SU-DHL-6 (cell line): ENCODE measurements at regions not wholly inside any gene's neighbourhood (a gene's known extent, or its start where the extent isn't known, plus 50 kb on each side); places are given as distances from the start of the nearest gene placed in this dataset.

Source experiments
- H2AFZ ChIP-seq: fragments of 200-600 bp; sonication (generic); 2 replicates; pipeline ENCODE4 v1.6.1; 2014; ENCODE audit warnings: low read depth, mild to moderate bottlenecking, moderate library complexity, mixed read lengths, antibody characterized with exemption, low read length; ENCODE audit not compliant: severe bottlenecking
- H3F3A ChIP-seq: fragments of 200-600 bp; shearing (Covaris generic); 2 replicates; pipeline ENCODE4 v1.6.0; 2016; ENCODE audit warnings: antibody characterized with exemption, mild to moderate bottlenecking; ENCODE audit not compliant: insufficient read depth
- H3K27ac ChIP-seq: fragments of 200-600 bp; sonication (generic); 2 replicates; pipeline ENCODE4 v1.5.1; 2016; ENCODE audit warnings: low read depth, mild to moderate bottlenecking, low read length, moderate library complexity, mixed read lengths
- H3K27me3 ChIP-seq: fragments of 200-600 bp; sonication (generic), shearing (Covaris generic); 2 replicates; pipeline ENCODE4 v1.6.0; 2014; ENCODE audit warnings: mild to moderate bottlenecking, low read length
- H3K36me3 ChIP-seq: fragments of 200-600 bp; sonication (generic); 2 replicates; pipeline ENCODE4 v1.6.1; 2014; ENCODE audit warnings: mild to moderate bottlenecking, low read length, mixed read lengths
- H3K4me2 ChIP-seq: fragments of 300-600, 200-600 bp; shearing (Covaris generic), sonication (generic); 2 replicates; pipeline ENCODE4 v1.6.0; 2014; ENCODE audit warnings: low read length, low read depth, mild to moderate bottlenecking; ENCODE audit not compliant: poor library complexity, severe bottlenecking
- H3K4me3 ChIP-seq: fragments of 200-600 bp; sonication (generic); 2 replicates; pipeline ENCODE4 v1.5.1; 2014; ENCODE audit warnings: antibody characterized with exemption, low read length, mild to moderate bottlenecking, mixed read lengths; ENCODE audit not compliant: insufficient read depth, poor library complexity, severe bottlenecking
- H3K79me2 ChIP-seq: fragments of 200-600 bp; sonication (generic); 2 replicates; pipeline ENCODE4 v1.6.1; 2014; ENCODE audit warnings: mild to moderate bottlenecking, low read length, moderate library complexity; ENCODE audit not compliant: insufficient read depth
- H3K9ac ChIP-seq: fragments of 200-600 bp; sonication (generic); 2 replicates; pipeline ENCODE4 v1.7.0; 2014; ENCODE audit warnings: mild to moderate bottlenecking, low read length
- H3K9me2 ChIP-seq: fragments of 200-600 bp; sonication (generic); replicated peaks from 2 replicates; pipeline ENCODE4 v1.6.1; 2014; ENCODE audit warnings: low read length; ENCODE audit not compliant: insufficient read depth
- H3K9me3 ChIP-seq: fragments of 200-600 bp; sonication (generic); 2 replicates; pipeline ENCODE4 v1.6.1; 2014; ENCODE audit warnings: low read length, mixed read lengths; ENCODE audit not compliant: insufficient read depth
- H4K20me1 ChIP-seq: fragments of 200-600 bp; sonication (generic); 2 replicates; pipeline ENCODE4 v1.6.1; 2014; ENCODE audit warnings: low read depth, mild to moderate bottlenecking, antibody characterized with exemption, low read length, moderate library complexity, mixed read lengths
- CTCF ChIP-seq: fragments of 200-600 bp; sonication (generic); IDR thresholded peaks from one replicate; pipeline ENCODE4 v1.5.1; 2017; ENCODE audit warnings: antibody characterized with exemption, mild to moderate bottlenecking, low read length, moderate library complexity; ENCODE audit not compliant: insufficient read depth, poor library complexity, severe bottlenecking
- EZH2phosphoT487 ChIP-seq: fragments of 200-600 bp; sonication (generic), shearing (Covaris generic); conservative IDR thresholded peaks from 2 replicates; pipeline ENCODE4 v1.6.1; 2018; ENCODE audit warnings: mild to moderate bottlenecking, antibody characterized with exemption, low read length, moderate library complexity, mixed read lengths

GRCh38 chr10:44301781-44302355 lies 83.0 kb downstream of the CXCL12 start:
- Histone ChIP-seq H3K4me2 (no peak overlapping the region), H3K9me3 (no peaks in the 10 kb centered on the region), H2AFZ (no peak overlapping the region), H3K79me2 (no peaks in the 10 kb centered on the region), H3K9me2 (no peaks in the 10 kb centered on the region), H3K36me3 (no peaks in the 10 kb centered on the region), H3K9ac (no peak overlapping the region), H3K27ac (no peak overlapping the region), H3K4me3 (no peak overlapping the region), H3F3A (no peaks in the 10 kb centered on the region), H4K20me1 (no peaks in the 10 kb centered on the region), H3K27me3 (no peaks in the 10 kb centered on the region)
- TF ChIP-seq CTCF (no peak), EZH2phosphoT487 (no peak)

- H3K79me2 ChIP-seq, result no peaks in the 10 kb centered on the region
- no peaks in the 10 kb centered on the region for H3K36me3 ChIP-seq
- H3K9me2 ChIP-seq, result no peaks in the 10 kb centered on the region
- no peaks in the 10 kb centered on the region for H3K9me3 ChIP-seq
- H3K4me3 ChIP-seq, result no peak overlapping the region
- no peak for TF ChIP-seq EZH2phosphoT487
- no peak for TF ChIP-seq CTCF
- no peak overlapping the region for H2AFZ ChIP-seq
- no peak overlapping the region for H3K27ac ChIP-seq
- H4K20me1 ChIP-seq, result no peaks in the 10 kb centered on the region
- no peaks in the 10 kb centered on the region for H3F3A ChIP-seq
- H3K9ac ChIP-seq, result no peak overlapping the region
- no peaks in the 10 kb centered on the region for H3K27me3 ChIP-seq
- no peak overlapping the region for H3K4me2 ChIP-seq
These were observed 83.9 kb downstream of the CXCL12 start for GRCh38 chr10:44300666-44301649.

DNA sequence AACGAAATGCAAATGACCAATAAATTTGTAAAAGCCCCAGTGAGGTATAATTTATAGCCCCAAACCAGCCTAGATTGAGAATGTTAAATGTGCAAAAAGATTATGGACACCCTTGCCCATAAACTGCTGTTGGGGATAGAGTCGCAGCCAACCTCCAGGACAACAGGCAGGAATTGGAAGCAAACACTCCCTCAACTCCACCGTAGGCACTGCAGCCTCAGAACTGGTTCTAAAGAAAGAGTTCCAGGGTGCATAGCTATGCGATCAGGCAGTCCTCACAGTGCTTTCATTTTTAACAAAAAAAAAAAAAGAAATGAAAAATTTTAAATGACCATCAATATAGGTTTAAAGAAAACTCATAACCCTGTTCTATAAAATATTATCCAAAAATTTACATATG lies 86.2 kb downstream of the CXCL12 start:
- TF ChIP-seq CTCF (no peak), EZH2phosphoT487 (no peak)
- Histone ChIP-seq H3K9ac (no peak overlapping the region), H3K9me2 (no peaks in the 10 kb centered on the region), H3K4me3 (no peak overlapping the region), H3K27me3 (no peaks in the 10 kb centered on the region), H3F3A (no peaks in the 10 kb centered on the region), H3K4me2 (no peak overlapping the region), H3K9me3 (no peaks in the 10 kb centered on the region), H4K20me1 (no peaks in the 10 kb centered on the region), H3K27ac (no peak overlapping the region), H3K36me3 (no peaks in the 10 kb centered on the region), H3K79me2 (no peaks in the 10 kb centered on the region), H2AFZ (no peak overlapping the region)
